ENCODE measurements at regions not wholly inside any gene's neighbourhood (a gene's known extent, or its start where the extent isn't known, plus 50 kb on each side); places are given as distances from the start of the nearest gene placed in this dataset.

- no peak for TF ChIP-seq EP300 (IDR thresholded peaks at IDR 0.05)
- no peak for TF ChIP-seq POLR2A (IDR thresholded peaks at IDR 0.05)
- no peak for TF ChIP-seq CTCF (IDR thresholded peaks at IDR 0.05)
- no peak for TF ChIP-seq POLR2AphosphoS5 (IDR thresholded peaks at IDR 0.05)
- no peak overlapping the region for H3K27ac ChIP-seq
- DNase-seq (no peak), ATAC-seq (ENCODE audit: low FRiP score in 2 of 2) (peak in 1 of 2 donors; percentile 74)
- H3K4me3 ChIP-seq = no peak overlapping the region
- no peaks in the 10 kb centered on the region for H3K27me3 ChIP-seq
- 64 to 81% methylated on average over 4 of the region's 4 CpGs for WGBS, 2 donors
- peaks cover 0 to 7% (median 0%) of the 10 kb centered on the region in 4 donors for H3K4me1 ChIP-seq
- no peaks in the 10 kb centered on the region for H3K36me3 ChIP-seq
- H3K9me3 ChIP-seq = no peaks in the 10 kb centered on the region
Measured at GRCh38 chr1:219123036-219123435, 50.6 kb upstream of the LYPLAL1 start.

Small RNA genes in the stretch of these regions (small RNA-seq; reads per million reads assigned to genes)
- gene RF00012 = 0 reads per million in 4 donors

All from upper lobe of left lung (tissue), 6 donors.